ENCODE measurements at regions not wholly inside any gene's neighbourhood (a gene's known extent, or its start where the extent isn't known, plus 50 kb on each side); places are given as distances from the start of the nearest gene placed in this dataset.

- TF ChIP-seq CTCF (IDR thresholded peaks at IDR 0.05) (no peak), ZFX (IDR thresholded peaks at IDR 0.05; ENCODE audit: borderline replicate concordance) (no peak)
Observed at GRCh38 chr4:170214101-170214500, 124.3 kb upstream of the AADAT start.
